ENCODE measurements at regions not wholly inside any gene's neighbourhood (a gene's known extent, or its start where the extent isn't known, plus 50 kb on each side); places are given as distances from the start of the nearest gene placed in this dataset.

GRCh38 chr20:4413314-4414049 is 164.4 kb upstream of the ADRA1D start:
- DNase-seq = no peak
- intact Hi-C loops (cut with DNase I) = no loop called here

DNA sequence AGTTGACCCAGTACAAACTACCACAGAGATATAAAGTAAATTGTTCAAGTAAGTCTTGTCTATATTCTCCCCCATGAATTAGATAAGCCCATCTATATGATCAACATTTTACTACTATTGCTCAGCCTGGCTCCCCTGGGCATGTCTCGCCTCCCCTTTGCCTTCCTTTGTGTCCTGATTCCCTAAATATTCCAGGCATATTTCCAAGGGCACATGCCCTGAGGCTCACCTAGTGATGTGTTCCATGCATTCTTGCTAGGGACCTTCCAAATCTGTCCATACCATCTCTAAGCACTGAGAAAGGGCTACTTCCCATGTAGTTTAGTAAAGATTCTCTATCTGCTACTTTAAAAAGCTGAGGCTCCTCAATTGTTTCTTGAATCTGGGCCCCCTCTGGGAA is 163.1 kb upstream of the ADRA1D start:
- intact Hi-C loops (cut with DNase I) = no loop called here

DNA sequence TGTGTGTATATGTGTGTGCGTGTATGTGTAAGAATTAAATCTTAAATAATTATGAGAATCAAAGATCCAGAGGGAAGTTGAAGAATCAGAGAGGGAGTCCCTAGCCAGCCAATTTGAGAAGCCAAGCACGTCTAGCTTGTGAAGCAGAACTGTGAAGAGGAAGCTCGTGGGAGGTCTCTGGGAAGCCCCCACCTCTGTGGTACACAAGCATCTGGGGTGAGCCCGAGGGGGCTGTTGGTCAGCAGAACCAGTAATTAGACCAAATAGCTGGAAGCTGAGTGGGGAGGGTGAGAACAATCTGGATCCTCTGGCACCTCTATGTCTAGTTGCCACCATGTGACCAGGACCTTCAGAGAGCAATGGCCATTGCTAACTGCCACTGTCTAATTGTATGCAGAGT is 162.7 kb upstream of the ADRA1D start:
- intact Hi-C loops (cut with DNase I) = no loop called here
- no peak for DNase-seq

More for the DNA sequence above, 163.1 kb upstream of the ADRA1D start:
- no peak for DNase-seq

DNA sequence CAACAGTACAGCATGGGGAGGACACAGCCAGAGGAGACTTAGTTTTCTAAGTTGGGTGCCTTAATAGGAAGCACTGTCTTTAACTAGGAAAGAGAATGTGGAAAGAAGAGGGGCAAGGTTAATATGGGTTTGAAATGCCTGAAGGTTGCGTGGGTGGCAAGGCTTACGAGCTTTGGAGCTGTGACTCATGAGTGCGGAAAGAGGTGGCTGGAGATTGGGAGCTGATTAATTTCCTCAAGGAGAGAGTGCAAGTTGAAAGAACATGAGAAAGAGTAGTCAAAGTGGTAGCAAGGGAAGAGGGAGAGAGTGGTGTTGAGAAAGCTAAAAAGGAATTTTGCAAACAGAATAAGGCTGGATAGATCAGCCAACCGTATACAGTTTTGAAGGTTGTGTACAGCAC is 157.5 kb upstream of the ADRA1D start:
- peak; percentile 4 to 87 (median 59) for DNase-seq
- intact Hi-C loops (cut with DNase I) = no loop called here

- no peak for DNase-seq
- intact Hi-C loops (cut with DNase I) = no loop called here
These were observed 152.5 kb upstream of the ADRA1D start for GRCh38 chr20:4401601-4402000.

GRCh38 chr20:4384961-4385360 is 135.9 kb upstream of the ADRA1D start:
- intact Hi-C loops (cut with DNase I) = no loop called here

GRCh38 chr20:4383961-4384360 is 134.9 kb upstream of the ADRA1D start:
- intact Hi-C loops (cut with DNase I) = no loop called here
- DNase-seq = no peak

More at GRCh38 chr20:4384961-4385360, 135.9 kb upstream of the ADRA1D start:
- DNase-seq = peak in 1 of 42 donors; percentile 4

DNA sequence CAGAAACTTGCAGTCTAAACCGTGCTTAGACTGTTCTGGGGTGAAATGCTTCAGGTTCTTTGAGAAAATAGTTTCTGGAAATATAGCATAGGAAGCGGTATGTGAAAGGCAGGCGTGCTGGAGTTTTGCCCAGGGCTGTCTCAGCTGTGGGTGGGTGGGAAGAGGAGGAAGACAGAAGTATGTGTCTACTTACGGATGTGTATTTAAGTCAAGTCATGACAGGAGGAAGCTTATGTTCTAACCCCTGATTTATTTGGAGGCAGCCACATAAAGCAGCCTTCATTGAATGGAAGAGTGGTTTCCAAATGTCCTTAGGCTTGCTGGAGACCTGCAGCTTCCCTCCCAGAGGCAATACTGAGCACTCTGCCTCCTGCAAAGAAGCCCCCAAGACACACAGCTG is 126.8 kb upstream of the ADRA1D start:
- peak in 40 of 42 donors; percentile 13 to 82 (median 54) for DNase-seq
- intact Hi-C loops (cut with DNase I) = no loop called here

GRCh38 chr20:4373454-4373853 is 124.4 kb upstream of the ADRA1D start:
- DNase-seq = no peak
- intact Hi-C loops (cut with DNase I) = no loop called here

GRCh38 chr20:4371623-4372251 is 122.7 kb upstream of the ADRA1D start:
- DNase-seq = no peak

GRCh38 chr20:4370851-4371250 is 121.8 kb upstream of the ADRA1D start:
- no peak for DNase-seq
- intact Hi-C loops (cut with DNase I) = no loop called here

More at GRCh38 chr20:4371623-4372251, 122.7 kb upstream of the ADRA1D start:
- intact Hi-C loops (cut with DNase I) = no loop called here

- no peak for DNase-seq
- intact Hi-C loops (cut with DNase I) = no loop called here
These were observed 120.7 kb upstream of the ADRA1D start for GRCh38 chr20:4369798-4370124.

- no peak for DNase-seq
- intact Hi-C loops (cut with DNase I) = no loop called here
These were observed 120.2 kb upstream of the ADRA1D start for GRCh38 chr20:4369119-4369797.

DNA sequence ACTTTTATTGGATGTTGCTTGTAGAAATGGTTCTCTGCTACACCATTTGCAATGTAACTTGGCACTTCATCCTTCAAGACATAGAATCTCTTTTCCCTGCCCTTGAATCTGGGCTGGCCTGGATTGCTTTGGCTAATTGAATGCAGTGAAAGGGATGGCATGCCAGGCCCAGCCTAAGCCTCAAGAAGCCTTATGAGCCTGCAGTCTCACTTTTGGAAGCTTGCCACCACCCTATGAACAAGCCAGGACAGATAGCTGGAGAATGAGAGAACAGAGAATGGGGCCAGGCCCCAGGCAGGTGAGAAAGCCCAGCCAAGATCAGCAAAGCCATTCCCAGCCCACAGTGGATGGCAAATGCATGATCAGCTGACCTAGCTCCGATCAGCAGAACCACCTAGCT is 117.0 kb upstream of the ADRA1D start:
- DNase-seq = no peak
- intact Hi-C loops (cut with DNase I) = no loop called here

- DNase-seq = no peak
- intact Hi-C loops (cut with DNase I) = no loop called here
These were observed 109.5 kb upstream of the ADRA1D start for GRCh38 chr20:4358552-4358951.

- intact Hi-C loops (cut with DNase I) = no loop called here
- no peak for DNase-seq
These were observed 103.3 kb upstream of the ADRA1D start for GRCh38 chr20:4352348-4352747.

GRCh38 chr20:4350096-4350495 is 101.0 kb upstream of the ADRA1D start:
- DNase-seq = no peak

DNA sequence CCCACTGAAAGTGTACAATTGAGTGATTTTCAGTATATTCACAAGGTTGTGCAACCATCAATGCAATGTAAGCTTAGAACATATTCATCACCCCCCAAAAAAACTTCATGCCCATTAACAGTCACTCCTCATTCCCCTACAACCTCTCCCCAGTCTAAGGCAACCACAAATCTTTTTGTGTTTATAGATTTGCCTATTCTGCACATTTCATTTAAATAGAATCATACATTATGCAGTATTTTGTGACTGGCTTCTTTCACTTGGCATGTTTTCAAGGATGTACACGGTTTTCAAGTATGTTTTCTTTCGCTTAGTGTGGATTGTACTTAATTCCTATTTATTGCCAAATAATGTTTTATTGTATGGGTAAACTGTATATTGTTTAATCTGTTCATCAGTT is 95.6 kb upstream of the ADRA1D start:
- intact Hi-C loops (cut with DNase I) = no loop called here
- DNase-seq = no peak

More at GRCh38 chr20:4350096-4350495, 101.0 kb upstream of the ADRA1D start:
- intact Hi-C loops (cut with DNase I) = no loop called here

DNA sequence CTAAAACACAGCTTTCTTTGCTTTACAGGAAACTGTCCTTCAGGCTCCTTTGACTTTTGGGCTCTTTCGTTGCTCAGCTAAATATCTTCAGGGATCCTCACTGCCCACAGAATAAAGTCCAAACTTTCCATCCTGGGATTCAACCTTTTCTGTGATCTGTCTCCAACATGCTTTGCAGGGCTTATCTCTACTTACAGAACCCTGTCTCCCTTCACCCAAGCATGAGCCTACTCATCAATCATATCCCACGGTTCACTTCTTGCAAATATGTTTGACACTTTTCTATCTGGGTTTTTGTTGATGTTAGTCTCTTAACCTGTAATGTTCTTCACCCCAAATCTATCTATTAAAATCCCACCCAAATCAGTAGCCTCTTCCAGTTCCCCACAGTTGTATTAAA is 93.5 kb upstream of the ADRA1D start:
- DNase-seq = peak in 1 of 42 donors; percentile 17
- intact Hi-C loops (cut with DNase I) = no loop called here

GRCh38 chr20:4341804-4342485 is 92.9 kb upstream of the ADRA1D start:
- DNase-seq = no peak
- intact Hi-C loops (cut with DNase I) = no loop called here

Data from head of caudate nucleus (tissue), 42 donors.